ENCODE measurements at regions not wholly inside any gene's neighbourhood (a gene's known extent, or its start where the extent isn't known, plus 50 kb on each side); places are given as distances from the start of the nearest gene placed in this dataset.

DNA sequence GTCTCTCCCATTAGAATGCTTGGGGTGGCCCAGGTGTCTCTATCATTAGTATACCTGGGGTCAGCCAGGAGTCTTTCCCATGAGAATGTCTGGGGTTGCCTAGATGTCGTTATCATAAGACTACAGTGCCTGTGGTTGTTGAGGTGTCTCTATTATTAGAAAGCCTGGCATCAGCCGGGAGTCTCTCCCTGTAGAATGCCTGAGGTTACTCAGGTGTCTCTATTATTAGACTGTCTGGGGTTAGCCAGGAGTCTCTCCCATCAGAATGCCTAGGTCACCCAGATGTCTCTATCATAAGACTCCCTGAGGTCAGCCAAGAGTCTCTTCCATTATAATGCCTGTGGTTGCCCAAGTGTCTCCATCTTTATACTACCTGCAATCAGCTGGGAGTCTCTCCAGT is 1541.1 kb downstream of the UQCRFS1 start:
- intact Hi-C loops (cut with micrococcal nuclease): no loop called here
- no TSS peak for BruUV-seq (replicated peaks)
- CTCF ChIA-PET: no interaction called here

More for the DNA sequence above, 1541.1 kb downstream of the UQCRFS1 start:
- Histone ChIP-seq H3K79me2 (ENCODE audit: control insufficient read depth, insufficient read depth, low read length) (no peaks in the 10 kb centered on the region), H3K9ac (replicated peaks; ENCODE audit: extremely low read depth, insufficient read depth, low read length) (no peak overlapping the region), H3K4me1 (ENCODE audit: control insufficient read depth, extremely low read depth, insufficient read depth, low read length) (no peaks in the 10 kb centered on the region), H3K4me3 (replicated peaks in 1 of 3; ENCODE audit: insufficient read depth in 1 of 3, low read depth in 1 of 3, low read length in 3 of 3) (no peak overlapping the region), H4K20me1 (replicated peaks; ENCODE audit: control insufficient read depth, extremely low read depth, insufficient read depth, low read length) (no peaks in the 10 kb centered on the region), H3K36me3 (ENCODE audit: control insufficient read depth in 2 of 2, extremely low read depth in 1 of 2, insufficient read depth in 2 of 2, low read length in 2 of 2) (no peaks in the 10 kb centered on the region), H3K4me2 (ENCODE audit: insufficient read depth, low read length) (no peak overlapping the region), H2AFZ (ENCODE audit: low read depth, low read length) (no peak overlapping the region), H3K9me1 (replicated peaks; ENCODE audit: control insufficient read depth, extremely low read depth, insufficient read depth, low read length) (no peaks in the 10 kb centered on the region), H3K9me3 (replicated peaks; ENCODE audit: control insufficient read depth, insufficient read depth, low read length) (no peaks in the 10 kb centered on the region), H3K27ac (ENCODE audit: insufficient read depth, low read depth, low read length) (no peak overlapping the region), H3K27me3 (ENCODE audit: control insufficient read depth in 2 of 2, insufficient read depth in 2 of 2, low read length in 2 of 2) (no peaks in the 10 kb centered on the region)
- DNase-seq (ENCODE audit: low read depth, low spot score): no peak
- FAIRE-seq: no peak
- TF ChIP-seq GATA2 (IDR thresholded peaks at IDR 0.05; ENCODE audit: insufficient read depth, insufficient read length, low read depth, low read length) (no peak), FOS (IDR thresholded peaks at IDR 0.05; ENCODE audit: borderline replicate concordance, insufficient read depth, low read length) (no peak), MYC (IDR thresholded peaks at IDR 0.05; ENCODE audit: low read depth, low read length) (no peak), JUN (IDR thresholded peaks at IDR 0.05; ENCODE audit: borderline replicate concordance, insufficient read depth, insufficient read length, low read depth) (no peak), POLR2AphosphoS5 (IDR thresholded peaks at IDR 0.05; ENCODE audit: insufficient read depth, low read depth, low read length) (no peak), EZH2 (IDR thresholded peaks at IDR 0.05; ENCODE audit: borderline replicate concordance, low read depth, low read length, severe bottlenecking) (no peak), POLR2A (IDR thresholded peaks at IDR 0.05; ENCODE audit: low read depth, low read length) (no peak)
- TF ChIP-seq, protein P1, sequence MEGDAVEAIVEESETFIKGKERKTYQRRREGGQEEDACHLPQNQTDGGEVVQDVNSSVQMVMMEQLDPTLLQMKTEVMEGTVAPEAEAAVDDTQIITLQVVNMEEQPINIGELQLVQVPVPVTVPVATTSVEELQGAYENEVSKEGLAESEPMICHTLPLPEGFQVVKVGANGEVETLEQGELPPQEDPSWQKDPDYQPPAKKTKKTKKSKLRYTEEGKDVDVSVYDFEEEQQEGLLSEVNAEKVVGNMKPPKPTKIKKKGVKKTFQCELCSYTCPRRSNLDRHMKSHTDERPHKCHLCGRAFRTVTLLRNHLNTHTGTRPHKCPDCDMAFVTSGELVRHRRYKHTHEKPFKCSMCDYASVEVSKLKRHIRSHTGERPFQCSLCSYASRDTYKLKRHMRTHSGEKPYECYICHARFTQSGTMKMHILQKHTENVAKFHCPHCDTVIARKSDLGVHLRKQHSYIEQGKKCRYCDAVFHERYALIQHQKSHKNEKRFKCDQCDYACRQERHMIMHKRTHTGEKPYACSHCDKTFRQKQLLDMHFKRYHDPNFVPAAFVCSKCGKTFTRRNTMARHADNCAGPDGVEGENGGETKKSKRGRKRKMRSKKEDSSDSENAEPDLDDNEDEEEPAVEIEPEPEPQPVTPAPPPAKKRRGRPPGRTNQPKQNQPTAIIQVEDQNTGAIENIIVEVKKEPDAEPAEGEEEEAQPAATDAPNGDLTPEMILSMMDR (IDR thresholded peaks at IDR 0.05; ENCODE audit: extremely low read depth in 1 of 2, insufficient read depth in 1 of 2, low read depth in 1 of 2, low read length in 2 of 2): no peak
- TF ChIP-seq, protein P2, sequence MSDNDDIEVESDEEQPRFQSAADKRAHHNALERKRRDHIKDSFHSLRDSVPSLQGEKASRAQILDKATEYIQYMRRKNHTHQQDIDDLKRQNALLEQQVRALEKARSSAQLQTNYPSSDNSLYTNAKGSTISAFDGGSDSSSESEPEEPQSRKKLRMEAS (IDR thresholded peaks at IDR 0.05; ENCODE audit: insufficient read depth, insufficient read length): no peak
- POLR2A ChIA-PET: no interaction called here
- dilution Hi-C loops (cut with MboI; ENCODE audit: extremely low pct_ligation_motif_present, low sequenced_read_pairs): no loop called here

Data from endothelial cell of umbilical vein (primary cell).